SU-DHL-6 (cell line): ENCODE measurements at regions not wholly inside any gene's neighbourhood (a gene's known extent, or its start where the extent isn't known, plus 50 kb on each side); places are given as distances from the start of the nearest gene placed in this dataset.
"Not testable (repeated sequence)": the region's sequence is repeated elsewhere in the genome, so short reads cannot be mapped to it uniquely, and the experiment has no call there.

Experiments used
- H2AFZ ChIP-seq: fragments of 200-600 bp; sonication (generic); 2 replicates; pipeline ENCODE4 v1.6.1; 2014; ENCODE audit warnings: low read depth, mild to moderate bottlenecking, moderate library complexity, mixed read lengths, antibody characterized with exemption, low read length; ENCODE audit not compliant: severe bottlenecking
- H3F3A ChIP-seq: fragments of 200-600 bp; shearing (Covaris generic); 2 replicates; pipeline ENCODE4 v1.6.0; 2016; ENCODE audit warnings: antibody characterized with exemption, mild to moderate bottlenecking; ENCODE audit not compliant: insufficient read depth
- H3K27ac ChIP-seq: fragments of 200-600 bp; sonication (generic); 2 replicates; pipeline ENCODE4 v1.5.1; 2016; ENCODE audit warnings: low read depth, mild to moderate bottlenecking, low read length, moderate library complexity, mixed read lengths
- H3K27me3 ChIP-seq: fragments of 200-600 bp; sonication (generic), shearing (Covaris generic); 2 replicates; pipeline ENCODE4 v1.6.0; 2014; ENCODE audit warnings: mild to moderate bottlenecking, low read length
- H3K36me3 ChIP-seq: fragments of 200-600 bp; sonication (generic); 2 replicates; pipeline ENCODE4 v1.6.1; 2014; ENCODE audit warnings: mild to moderate bottlenecking, low read length, mixed read lengths
- H3K4me2 ChIP-seq: fragments of 300-600, 200-600 bp; shearing (Covaris generic), sonication (generic); 2 replicates; pipeline ENCODE4 v1.6.0; 2014; ENCODE audit warnings: low read length, low read depth, mild to moderate bottlenecking; ENCODE audit not compliant: poor library complexity, severe bottlenecking
- H3K4me3 ChIP-seq: fragments of 200-600 bp; sonication (generic); 2 replicates; pipeline ENCODE4 v1.5.1; 2014; ENCODE audit warnings: antibody characterized with exemption, low read length, mild to moderate bottlenecking, mixed read lengths; ENCODE audit not compliant: insufficient read depth, poor library complexity, severe bottlenecking
- H3K79me2 ChIP-seq: fragments of 200-600 bp; sonication (generic); 2 replicates; pipeline ENCODE4 v1.6.1; 2014; ENCODE audit warnings: mild to moderate bottlenecking, low read length, moderate library complexity; ENCODE audit not compliant: insufficient read depth
- H3K9ac ChIP-seq: fragments of 200-600 bp; sonication (generic); 2 replicates; pipeline ENCODE4 v1.7.0; 2014; ENCODE audit warnings: mild to moderate bottlenecking, low read length
- H3K9me2 ChIP-seq: fragments of 200-600 bp; sonication (generic); replicated peaks from 2 replicates; pipeline ENCODE4 v1.6.1; 2014; ENCODE audit warnings: low read length; ENCODE audit not compliant: insufficient read depth
- H3K9me3 ChIP-seq: fragments of 200-600 bp; sonication (generic); 2 replicates; pipeline ENCODE4 v1.6.1; 2014; ENCODE audit warnings: low read length, mixed read lengths; ENCODE audit not compliant: insufficient read depth
- H4K20me1 ChIP-seq: fragments of 200-600 bp; sonication (generic); 2 replicates; pipeline ENCODE4 v1.6.1; 2014; ENCODE audit warnings: low read depth, mild to moderate bottlenecking, antibody characterized with exemption, low read length, moderate library complexity, mixed read lengths
- CTCF ChIP-seq: fragments of 200-600 bp; sonication (generic); IDR thresholded peaks from one replicate; pipeline ENCODE4 v1.5.1; 2017; ENCODE audit warnings: antibody characterized with exemption, mild to moderate bottlenecking, low read length, moderate library complexity; ENCODE audit not compliant: insufficient read depth, poor library complexity, severe bottlenecking
- EZH2phosphoT487 ChIP-seq: fragments of 200-600 bp; sonication (generic), shearing (Covaris generic); conservative IDR thresholded peaks from 2 replicates; pipeline ENCODE4 v1.6.1; 2018; ENCODE audit warnings: mild to moderate bottlenecking, antibody characterized with exemption, low read length, moderate library complexity, mixed read lengths

- Histone ChIP-seq H3K9ac (no peak overlapping the region), H3K9me3 (no peaks in the 10 kb centered on the region), H3F3A (no peaks in the 10 kb centered on the region), H3K27ac (no peak overlapping the region), H2AFZ (no peak overlapping the region), H3K27me3 (no peaks in the 10 kb centered on the region), H3K9me2 (no peaks in the 10 kb centered on the region), H4K20me1 (no peaks in the 10 kb centered on the region), H3K4me3 (no peak overlapping the region), H3K79me2 (no peaks in the 10 kb centered on the region), H3K36me3 (no peaks in the 10 kb centered on the region), H3K4me2 (no peak overlapping the region)
- TF ChIP-seq EZH2phosphoT487 (no peak), CTCF (no peak)
These were observed 102.2 kb downstream of the RBMX2 start for GRCh38 chrX:130504019-130504418.

GRCh38 chrX:130507015-130507414 is 105.2 kb downstream of the RBMX2 start:
- H3K79me2 ChIP-seq = no peaks in the 10 kb centered on the region
- H3K27me3 ChIP-seq = no peaks in the 10 kb centered on the region
- no peaks in the 10 kb centered on the region for H3K9me3 ChIP-seq
- H4K20me1 ChIP-seq = no peaks in the 10 kb centered on the region
- no peaks in the 10 kb centered on the region for H3K9me2 ChIP-seq
- no peak overlapping the region for H2AFZ ChIP-seq
- H3K4me3 ChIP-seq = no peak overlapping the region
- H3K27ac ChIP-seq = no peak overlapping the region
- H3K36me3 ChIP-seq = no peaks in the 10 kb centered on the region
- no peak overlapping the region for H3K4me2 ChIP-seq
- H3K9ac ChIP-seq = no peak overlapping the region
- no peak for TF ChIP-seq EZH2phosphoT487
- TF ChIP-seq CTCF = no peak
- no peaks in the 10 kb centered on the region for H3F3A ChIP-seq

- H4K20me1 ChIP-seq, H3K27me3 ChIP-seq, H2AFZ ChIP-seq, H3K9ac ChIP-seq, H3K4me3 ChIP-seq, H3K4me2 ChIP-seq, H3K36me3 ChIP-seq, H3K9me2 ChIP-seq, H3K9me3 ChIP-seq, H3F3A ChIP-seq, H3K79me2 ChIP-seq, H3K27ac ChIP-seq: not testable (repeated sequence)
These were observed 110.7 kb downstream of the RBMX2 start for GRCh38 chrX:130512534-130512933.

GRCh38 chrX:130516123-130516522 is 114.3 kb downstream of the RBMX2 start:
- no peak overlapping the region for H3K27ac ChIP-seq
- H3K27me3 ChIP-seq = no peaks in the 10 kb centered on the region
- H3K9ac ChIP-seq = no peak overlapping the region
- no peak overlapping the region for H2AFZ ChIP-seq
- H3K9me2 ChIP-seq = no peaks in the 10 kb centered on the region
- H3F3A ChIP-seq = no peaks in the 10 kb centered on the region
- no peak overlapping the region for H3K4me2 ChIP-seq
- no peaks in the 10 kb centered on the region for H3K36me3 ChIP-seq
- H3K79me2 ChIP-seq = no peaks in the 10 kb centered on the region
- no peak overlapping the region for H3K4me3 ChIP-seq
- H4K20me1 ChIP-seq = no peaks in the 10 kb centered on the region
- no peak for TF ChIP-seq CTCF
- TF ChIP-seq EZH2phosphoT487 = no peak
- H3K9me3 ChIP-seq = no peaks in the 10 kb centered on the region
